H9 (cell line): ENCODE measurements at regions not wholly inside any gene's neighbourhood (a gene's known extent, or its start where the extent isn't known, plus 50 kb on each side); places are given as distances from the start of the nearest gene placed in this dataset.

Experiments
- DNase-seq: peaks from one replicate; pipeline ENCODE4 v3.0.0-alpha.2; 2017
- H2AFZ ChIP-seq: one replicate; pipeline ENCODE4 v1.6.1; 2013; ENCODE audit warnings: mild to moderate bottlenecking, low read length, control low read depth, moderate library complexity
- H2AK5ac ChIP-seq: 2 replicates; pipeline ENCODE4 v1.6.1; 2013; ENCODE audit warnings: low read length, control low read depth, mixed read lengths; ENCODE audit not compliant: insufficient read length
- H2BK120ac ChIP-seq: one replicate; pipeline ENCODE4 v1.6.1; 2013; ENCODE audit warnings: low read depth, mild to moderate bottlenecking, low read length, control low read depth, inconsistent platforms; ENCODE audit not compliant: poor library complexity, severe bottlenecking
- H2BK12ac ChIP-seq: 2 replicates; pipeline ENCODE4 v1.6.1; 2013; ENCODE audit warnings: low read length, control low read depth, mixed read lengths, low read depth; ENCODE audit not compliant: insufficient read length
- H2BK15ac ChIP-seq: 2 replicates; pipeline ENCODE4 v1.6.1; 2013; ENCODE audit warnings: low read depth, low read length, control low read depth
- H2BK20ac ChIP-seq: one replicate; pipeline ENCODE4 v1.6.1; 2013; ENCODE audit warnings: low read depth, mild to moderate bottlenecking, low read length, control low read depth, inconsistent platforms; ENCODE audit not compliant: poor library complexity, severe bottlenecking
- H2BK5ac ChIP-seq: 2 replicates; pipeline ENCODE4 v1.6.1; 2013; ENCODE audit warnings: low read length, control low read depth, mixed read lengths; ENCODE audit not compliant: insufficient read length
- H3K14ac ChIP-seq: 2 replicates; pipeline ENCODE4 v1.6.1; 2013; ENCODE audit warnings: low read length, control low read depth; ENCODE audit not compliant: insufficient read depth
- H3K18ac ChIP-seq: 2 replicates; pipeline ENCODE4 v1.6.1; 2013; ENCODE audit warnings: low read depth, mild to moderate bottlenecking, mixed read lengths, low read length, control low read depth; ENCODE audit not compliant: insufficient read length
- H3K23ac ChIP-seq: 2 replicates; pipeline ENCODE4 v1.6.1; 2013; ENCODE audit warnings: low read length, control low read depth, mixed read lengths, low read depth; ENCODE audit not compliant: insufficient read length
- H3K23me2 ChIP-seq: 2 replicates; pipeline ENCODE4 v1.6.1; 2013; ENCODE audit warnings: low read depth, mild to moderate bottlenecking, mixed read lengths, low read length, control low read depth; ENCODE audit not compliant: insufficient read length, poor library complexity, severe bottlenecking
- H3K27ac ChIP-seq: 2 replicates; pipeline ENCODE4 v1.5.1; 2013; ENCODE audit warnings: low read length, control low read depth, mixed read lengths, low read depth; ENCODE audit not compliant: insufficient read length
- H3K27me3 ChIP-seq: 2 replicates; pipeline ENCODE4 v1.6.1; 2013; ENCODE audit warnings: low read length, control low read depth, inconsistent platforms; ENCODE audit not compliant: insufficient read depth
- H3K4ac ChIP-seq: 2 replicates; pipeline ENCODE4 v1.6.1; 2013; ENCODE audit warnings: low read depth, mild to moderate bottlenecking, control low read depth, inconsistent platforms, low read length, moderate library complexity
- H3K4me1 ChIP-seq: 2 replicates; pipeline ENCODE4 v1.6.1; 2013; ENCODE audit warnings: low read length, control low read depth, inconsistent platforms; ENCODE audit not compliant: insufficient read depth
- H3K4me2 ChIP-seq: 2 replicates; pipeline ENCODE4 v1.6.1; 2013; ENCODE audit warnings: low read length, control low read depth, mixed read lengths; ENCODE audit not compliant: insufficient read length, insufficient read depth
- H3K56ac ChIP-seq: 2 replicates; pipeline ENCODE4 v1.6.1; 2013; ENCODE audit warnings: low read depth, mild to moderate bottlenecking, mixed read lengths, low read length, control low read depth; ENCODE audit not compliant: insufficient read length
- H3K79me1 ChIP-seq: 2 replicates; pipeline ENCODE4 v1.6.1; 2013; ENCODE audit warnings: low read depth, mild to moderate bottlenecking, moderate library complexity, low read length, control low read depth, inconsistent platforms; ENCODE audit not compliant: insufficient read depth, poor library complexity, severe bottlenecking
- H3K79me2 ChIP-seq: 2 replicates; pipeline ENCODE4 v1.6.1; 2013; ENCODE audit warnings: low read length, control low read depth, inconsistent platforms; ENCODE audit not compliant: insufficient read depth
- H3K9ac ChIP-seq: 2 replicates; pipeline ENCODE4 v1.6.1; 2013; ENCODE audit warnings: low read length, control low read depth, mixed read lengths; ENCODE audit not compliant: insufficient read length; ENCODE audit errors: extremely low read depth
- H3K9me3 ChIP-seq: one replicate; pipeline ENCODE4 v1.6.1; 2013; ENCODE audit warnings: low read depth, low read length, inconsistent platforms; ENCODE audit not compliant: control insufficient read depth
- H3T11ph ChIP-seq: one replicate; pipeline ENCODE4 v1.6.1; 2013; ENCODE audit warnings: mild to moderate bottlenecking, low read length, control low read depth, inconsistent platforms
- H4K20me1 ChIP-seq: one replicate; pipeline ENCODE4 v1.6.1; 2013; ENCODE audit not compliant: control insufficient read depth, insufficient read length, insufficient read depth
- H4K5ac ChIP-seq: 2 replicates; pipeline ENCODE4 v1.6.1; 2013; ENCODE audit warnings: low read depth, mild to moderate bottlenecking, mixed read lengths, low read length, control low read depth; ENCODE audit not compliant: insufficient read length
- H4K8ac ChIP-seq: replicated peaks from 2 replicates; pipeline ENCODE4 v1.6.1; 2013; ENCODE audit warnings: low read length, control low read depth, mixed read lengths, low read depth; ENCODE audit not compliant: insufficient read length
- H4K91ac ChIP-seq: 2 replicates; pipeline ENCODE4 v1.6.1; 2013; ENCODE audit warnings: low read depth, mild to moderate bottlenecking, moderate library complexity, mixed read lengths, low read length, control low read depth; ENCODE audit not compliant: insufficient read length
- H3K27ac Mint-ChIP-seq, 3 experiments: 2 replicates in 2 of 3; 3 replicates in 1 of 3; pipeline ENCODE4 v1.8.0; 2020 to 2021; ENCODE audit warnings: mixed read lengths in 3 of 3, mild to moderate bottlenecking in 1 of 3, moderate library complexity in 1 of 3
- H3K27me3 Mint-ChIP-seq: 2 replicates; pipeline ENCODE4 v1.8.0; 2021; ENCODE audit warnings: low read depth, mild to moderate bottlenecking, moderate library complexity, mixed read lengths
- H3K36me3 Mint-ChIP-seq, 3 experiments: 2 replicates in 2 of 3; 3 replicates in 1 of 3; pipeline ENCODE4 v1.8.0; 2020 to 2021; ENCODE audit warnings: low read depth in 3 of 3, mixed read lengths in 3 of 3; ENCODE audit not compliant: insufficient read depth in 1 of 3
- H3K4me1 Mint-ChIP-seq, 2 experiments: 2 replicates each; pipeline ENCODE4 v1.8.0; 2020; ENCODE audit warnings: mixed read lengths in 2 of 2
- H3K4me3 Mint-ChIP-seq, 2 experiments: 2 replicates in 1 of 2; 3 replicates in 1 of 2; pipeline ENCODE4 v1.8.0; 2020 to 2021; ENCODE audit warnings: mild to moderate bottlenecking in 2 of 2, mixed read lengths in 2 of 2, moderate library complexity in 1 of 2
- H3K9me3 Mint-ChIP-seq, 2 experiments: 2 replicates in 1 of 2; 3 replicates in 1 of 2; pipeline ENCODE4 v1.8.0; 2020; ENCODE audit warnings: mild to moderate bottlenecking in 2 of 2, mixed read lengths in 2 of 2, moderate library complexity in 1 of 2
- TF ChIP-seq, protein P1 (sequence below): fragments of 200-600 bp; sonication (generic); conservative IDR thresholded peaks from 3 replicates; pipeline ENCODE4 v1.8.0; 2021; ENCODE audit warnings: antibody characterized with exemption, mild to moderate bottlenecking

DNA sequence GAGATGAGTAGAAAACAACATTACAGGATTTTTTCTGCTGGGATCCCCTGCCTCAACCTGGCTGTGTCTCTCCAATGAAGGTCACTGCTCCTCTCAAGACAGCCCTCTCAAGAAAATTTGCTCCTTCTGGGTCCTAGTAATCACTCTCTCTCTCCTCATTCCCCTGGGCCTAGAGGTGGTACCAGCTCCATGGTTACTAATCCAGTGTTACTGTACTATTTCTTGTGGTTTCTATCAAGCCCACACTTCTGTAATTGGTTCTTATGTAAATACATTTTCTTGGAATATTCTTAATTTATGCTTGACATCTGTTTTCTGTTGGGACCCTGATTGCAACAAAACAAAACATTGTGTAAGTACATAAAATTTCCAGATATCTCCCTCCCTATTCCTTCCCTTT is 123.8 kb upstream of the RORB start:
- no peaks in the 10 kb centered on the region for H4K20me1 ChIP-seq
- no peak overlapping the region for H4K8ac ChIP-seq
- H3K4me1 Mint-ChIP-seq = peaks cover 29 to 35% of the 10 kb centered on the region in 2 experiments
- H2BK20ac ChIP-seq = no peak overlapping the region
- no peak overlapping the region for H4K5ac ChIP-seq
- no peaks in the 10 kb centered on the region for H3K27me3 ChIP-seq
- H3K79me2 ChIP-seq = no peaks in the 10 kb centered on the region
- H2BK5ac ChIP-seq = no peak overlapping the region
- H3K4ac ChIP-seq = no peak overlapping the region
- no peak overlapping the region for H2AFZ ChIP-seq
- TF ChIP-seq, protein P1, sequence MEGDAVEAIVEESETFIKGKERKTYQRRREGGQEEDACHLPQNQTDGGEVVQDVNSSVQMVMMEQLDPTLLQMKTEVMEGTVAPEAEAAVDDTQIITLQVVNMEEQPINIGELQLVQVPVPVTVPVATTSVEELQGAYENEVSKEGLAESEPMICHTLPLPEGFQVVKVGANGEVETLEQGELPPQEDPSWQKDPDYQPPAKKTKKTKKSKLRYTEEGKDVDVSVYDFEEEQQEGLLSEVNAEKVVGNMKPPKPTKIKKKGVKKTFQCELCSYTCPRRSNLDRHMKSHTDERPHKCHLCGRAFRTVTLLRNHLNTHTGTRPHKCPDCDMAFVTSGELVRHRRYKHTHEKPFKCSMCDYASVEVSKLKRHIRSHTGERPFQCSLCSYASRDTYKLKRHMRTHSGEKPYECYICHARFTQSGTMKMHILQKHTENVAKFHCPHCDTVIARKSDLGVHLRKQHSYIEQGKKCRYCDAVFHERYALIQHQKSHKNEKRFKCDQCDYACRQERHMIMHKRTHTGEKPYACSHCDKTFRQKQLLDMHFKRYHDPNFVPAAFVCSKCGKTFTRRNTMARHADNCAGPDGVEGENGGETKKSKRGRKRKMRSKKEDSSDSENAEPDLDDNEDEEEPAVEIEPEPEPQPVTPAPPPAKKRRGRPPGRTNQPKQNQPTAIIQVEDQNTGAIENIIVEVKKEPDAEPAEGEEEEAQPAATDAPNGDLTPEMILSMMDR = no peak
- no peak overlapping the region for H3K18ac ChIP-seq
- H3K23ac ChIP-seq = no peak overlapping the region
- no peak overlapping the region for H3K56ac ChIP-seq
- H3K23me2 ChIP-seq = no peaks in the 10 kb centered on the region
- H3K4me2 ChIP-seq = no peak overlapping the region
- H3K14ac ChIP-seq = no peak overlapping the region
- H3K27me3 Mint-ChIP-seq = no peaks in the 10 kb centered on the region
- no peak overlapping the region for H3K27ac ChIP-seq
- no peak overlapping the region for H2BK12ac ChIP-seq
- no peaks in the 10 kb centered on the region for H3K9me3 ChIP-seq
- peak overlapping the region in 2 of 3 experiments; percentile 44 to 82; a peak in 1 of 7 replicates for H3K27ac Mint-ChIP-seq
- no peak for DNase-seq
- H4K91ac ChIP-seq = no peak overlapping the region
- H3T11ph ChIP-seq = no peak overlapping the region
- no peak overlapping the region for H3K9ac ChIP-seq
- H3K79me1 ChIP-seq = no peaks in the 10 kb centered on the region
- no peak overlapping the region for H2BK15ac ChIP-seq
- H2BK120ac ChIP-seq = no peak overlapping the region
- H3K9me3 Mint-ChIP-seq = no peaks in the 10 kb centered on the region
- H3K36me3 Mint-ChIP-seq = no peaks in the 10 kb centered on the region; a peak in 1 of 7 replicates
- no peak overlapping the region for H2AK5ac ChIP-seq
- H3K4me1 ChIP-seq = peaks cover 9% of the 10 kb centered on the region; the same call in 1 of the 2 replicates
- no peak overlapping the region for H3K4me3 Mint-ChIP-seq
